Colonic mucosa (tissue), 4 donors: ENCODE measurements at regions not wholly inside any gene's neighbourhood (a gene's known extent, or its start where the extent isn't known, plus 50 kb on each side); places are given as distances from the start of the nearest gene placed in this dataset.

ENCODE experiments used
- DNase-seq: peaks from one replicate; pipeline ENCODE4 v3.0.0-alpha.2; 2020
- H3K27ac ChIP-seq: fragments of 200-600 bp; one replicate; pipeline ENCODE4 v1.8.0; 2021
- H3K27me3 ChIP-seq: fragments of 200-600 bp; one replicate; pipeline ENCODE4 v1.8.0; 2021
- H3K36me3 ChIP-seq: fragments of 200-600 bp; one replicate; pipeline ENCODE4 v1.8.0; 2021
- H3K4me1 ChIP-seq: fragments of 200-600 bp; one replicate; pipeline ENCODE4 v1.8.0; 2021; ENCODE audit warnings: mild to moderate bottlenecking
- H3K4me3 ChIP-seq: fragments of 200-600 bp; one replicate; pipeline ENCODE4 v1.8.0; 2021
- H3K9ac ChIP-seq, 2 donors: one replicate each; pipeline ENCODE4 v1.7.0; 2013; ENCODE audit warnings: control low read depth in 2 of 2, low read depth in 2 of 2, low read length in 2 of 2
- H3K9me3 ChIP-seq: fragments of 200-600 bp; one replicate; pipeline ENCODE4 v1.8.0; 2021
- CTCF ChIP-seq: fragments of 200-600 bp; IDR thresholded peaks from one replicate; pipeline ENCODE4 v1.8.0; 2022; ENCODE audit warnings: antibody characterized with exemption, mild to moderate bottlenecking
- intact Hi-C: fragments of 100-400 bp; cut with DNase I; formaldehyde crosslinking; loops from one replicate; pipeline ENCODE4 v1.14.1; 2022
- donor health status: healthy.
- donor health status: DM: no; HTN: no; CAD: no.
- donor health status: DM: no; HTN: no; CAD: no.

- no peak overlapping the region for H3K9ac ChIP-seq
- no peak overlapping the region for H3K27ac ChIP-seq
- H3K9me3 ChIP-seq = no peaks in the 10 kb centered on the region
- no peaks in the 10 kb centered on the region for H3K36me3 ChIP-seq
- intact Hi-C loops = no loop called here
- no peak overlapping the region for H3K4me3 ChIP-seq
- no peak for DNase-seq
- no peaks in the 10 kb centered on the region for H3K4me1 ChIP-seq
- TF ChIP-seq CTCF = no peak
- H3K27me3 ChIP-seq = no peaks in the 10 kb centered on the region
Measured at GRCh38 chr3:193080821-193081365, 160.1 kb upstream of the PLAAT1 start.

- no peak for TF ChIP-seq CTCF
- Histone ChIP-seq H3K36me3 (no peaks in the 10 kb centered on the region), H3K27ac (no peak overlapping the region), H3K4me3 (no peak overlapping the region), H3K27me3 (no peaks in the 10 kb centered on the region), H3K4me1 (no peaks in the 10 kb centered on the region), H3K9me3 (no peaks in the 10 kb centered on the region), H3K9ac (no peak overlapping the region)
- intact Hi-C loops = no loop called here
- no peak for DNase-seq
Measured at GRCh38 chr3:193085655-193086054, 155.4 kb upstream of the PLAAT1 start.

GRCh38 chr3:193086681-193087080 is 154.3 kb upstream of the PLAAT1 start:
- H3K4me3 ChIP-seq = no peak overlapping the region
- no peaks in the 10 kb centered on the region for H3K9me3 ChIP-seq
- no peak for DNase-seq
- no peak for TF ChIP-seq CTCF
- intact Hi-C loops = no loop called here
- H3K36me3 ChIP-seq = no peaks in the 10 kb centered on the region
- no peak overlapping the region for H3K27ac ChIP-seq
- no peak overlapping the region for H3K9ac ChIP-seq
- H3K4me1 ChIP-seq = no peaks in the 10 kb centered on the region
- H3K27me3 ChIP-seq = no peaks in the 10 kb centered on the region

- no peaks in the 10 kb centered on the region for H3K27me3 ChIP-seq
- no peak for TF ChIP-seq CTCF
- H3K4me1 ChIP-seq = no peaks in the 10 kb centered on the region
- no peaks in the 10 kb centered on the region for H3K36me3 ChIP-seq
- no peak for DNase-seq
- H3K27ac ChIP-seq = no peak overlapping the region
- no peak overlapping the region for H3K4me3 ChIP-seq
- no peak overlapping the region for H3K9ac ChIP-seq
- no peaks in the 10 kb centered on the region for H3K9me3 ChIP-seq
- intact Hi-C loops = no loop called here
Measured at GRCh38 chr3:193087336-193087735, 153.7 kb upstream of the PLAAT1 start.

- H3K9me3 ChIP-seq = no peaks in the 10 kb centered on the region
- H3K27ac ChIP-seq = no peak overlapping the region
- H3K27me3 ChIP-seq = no peaks in the 10 kb centered on the region
- no peak overlapping the region for H3K9ac ChIP-seq
- no peaks in the 10 kb centered on the region for H3K36me3 ChIP-seq
- DNase-seq = no peak
- no peaks in the 10 kb centered on the region for H3K4me1 ChIP-seq
- intact Hi-C loops = no loop called here
- H3K4me3 ChIP-seq = no peak overlapping the region
- TF ChIP-seq CTCF = no peak
Measured at GRCh38 chr3:193095366-193095765, 145.7 kb upstream of the PLAAT1 start.
